Esophagus muscularis mucosa (tissue), 4 donors: ENCODE measurements at regions not wholly inside any gene's neighbourhood (a gene's known extent, or its start where the extent isn't known, plus 50 kb on each side); places are given as distances from the start of the nearest gene placed in this dataset.

Experiments used
- DNase-seq: peaks from one replicate; pipeline ENCODE4 v3.0.0-alpha.2; 2017; ENCODE audit errors: extremely low spot score
- H3K27ac ChIP-seq, 4 donors: fragments of 200-600 bp; sonication (generic); replicated peaks in 1 of 4; 1 replicate in 3 of 4; 2 replicates in 1 of 4; pipeline ENCODE4 v1.5.1; 2016 to 2019; ENCODE audit warnings: mild to moderate bottlenecking in 1 of 4
- H3K27me3 ChIP-seq, 4 donors: fragments of 200-600 bp; sonication (generic); one replicate each; pipeline versions ENCODE4 v1.5.1 to v1.6.0; 2016 to 2019
- H3K36me3 ChIP-seq, 4 donors: fragments of 200-600 bp; sonication (generic); one replicate each; pipeline ENCODE4 v1.5.1; 2016 to 2019
- H3K4me1 ChIP-seq, 4 donors: fragments of 200-600 bp; sonication (generic); one replicate each; pipeline ENCODE4 v1.5.1; 2016 to 2019
- H3K4me3 ChIP-seq, 4 donors: fragments of 200-600 bp; sonication (generic); 1 replicate in 2 of 4; 2 replicates in 2 of 4; pipeline ENCODE4 v1.5.1; 2016 to 2019; ENCODE audit warnings: mild to moderate bottlenecking in 4 of 4, moderate library complexity in 1 of 4
- H3K9me3 ChIP-seq, 4 donors: fragments of 200-600 bp; sonication (generic); 1 replicate in 3 of 4; 2 replicates in 1 of 4; pipeline ENCODE4 v1.5.1; 2016 to 2019
- CTCF ChIP-seq, 3 experiments: fragments of 200-600 bp in 2 of 3; fragments of 450-650 bp in 1 of 3; sonication (generic) in 2 of 3; IDR thresholded peaks; one replicate each; pipeline ENCODE4 v1.5.1; 2017 to 2019; ENCODE audit warnings: antibody characterized with exemption in 3 of 3, mild to moderate bottlenecking in 2 of 3, moderate library complexity in 1 of 3
- EP300 ChIP-seq: sonication (generic); formaldehyde crosslinking; IDR thresholded peaks from one replicate; pipeline ENCODE4 v1.6.1; 2017; ENCODE audit warnings: antibody characterized with exemption
- POLR2A ChIP-seq: fragments of 450-650 bp; IDR thresholded peaks from one replicate; pipeline ENCODE4 v1.6.1; 2017; ENCODE audit warnings: antibody characterized with exemption, moderate library complexity, mild to moderate bottlenecking, low read depth
- POLR2AphosphoS5 ChIP-seq, 2 donors: sonication (generic); formaldehyde crosslinking; IDR thresholded peaks; one replicate each; pipeline ENCODE4 v1.6.1; 2017; ENCODE audit warnings: antibody characterized with exemption in 2 of 2
- WGBS: methylation state at CpG from one replicate; pipeline ENCODE4 v1.1.5; 2018; 5-methylcytosine and 5-hydroxymethylcytosine counted together
- intact Hi-C: fragments of 100-400 bp; cut with DNase I; formaldehyde crosslinking; loops from one replicate; pipeline ENCODE4 v1.15.1; 2023

GRCh38 chr3:124562769-124563168, 167.5 kb upstream of the UMPS start:
- WGBS = 95% methylated on average over 14 of the region's 14 CpGs
- DNase-seq = no peak
- intact Hi-C loops = no loop called here
- H3K27me3 ChIP-seq = no peaks in the 10 kb centered on the region
- H3K36me3 ChIP-seq = peaks cover 0 to 5% (median 2%) of the 10 kb centered on the region in 4 donors
- no peak overlapping the region for H3K4me3 ChIP-seq
- H3K4me1 ChIP-seq = peaks cover 17 to 43% (median 40%) of the 10 kb centered on the region in 4 donors
- no peak for TF ChIP-seq CTCF (IDR thresholded peaks at IDR 0.05)
- no peak for TF ChIP-seq POLR2AphosphoS5 (IDR thresholded peaks at IDR 0.05)
- no peak for TF ChIP-seq POLR2A
- no peak for TF ChIP-seq EP300
- no peaks in the 10 kb centered on the region for H3K9me3 ChIP-seq
- no peak overlapping the region for H3K27ac ChIP-seq

DNA sequence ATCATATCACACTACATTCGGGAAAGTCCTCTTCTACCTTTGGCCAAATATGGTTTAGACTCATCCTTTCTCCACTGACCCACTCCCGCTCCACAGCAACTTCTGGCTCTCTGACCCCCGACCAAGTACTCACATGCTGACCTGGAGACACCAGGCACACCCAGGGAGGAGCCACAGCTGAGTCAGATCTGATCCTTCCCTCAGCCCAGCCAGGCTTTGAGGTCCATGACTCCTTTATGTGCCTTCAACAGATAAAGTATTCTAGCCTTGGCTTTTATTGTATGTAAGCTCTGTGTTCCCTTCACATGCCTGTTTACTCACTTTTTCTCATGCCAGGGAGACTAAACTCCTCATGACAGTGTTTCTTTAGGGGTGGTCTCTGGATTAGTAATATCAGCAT, 166.9 kb upstream of the UMPS start:
- WGBS = 83% methylated on average over 3 of the region's 3 CpGs
- no peak for TF ChIP-seq POLR2A
- no peak overlapping the region for H3K4me3 ChIP-seq
- H3K9me3 ChIP-seq = no peaks in the 10 kb centered on the region
- H3K27ac ChIP-seq = no peak overlapping the region
- no peaks in the 10 kb centered on the region for H3K27me3 ChIP-seq
- intact Hi-C loops = no loop called here
- no peak for DNase-seq
- H3K4me1 ChIP-seq = peaks cover 16 to 37% (median 33%) of the 10 kb centered on the region in 4 donors
- H3K36me3 ChIP-seq = peaks cover 0 to 5% (median 2%) of the 10 kb centered on the region in 4 donors

DNA sequence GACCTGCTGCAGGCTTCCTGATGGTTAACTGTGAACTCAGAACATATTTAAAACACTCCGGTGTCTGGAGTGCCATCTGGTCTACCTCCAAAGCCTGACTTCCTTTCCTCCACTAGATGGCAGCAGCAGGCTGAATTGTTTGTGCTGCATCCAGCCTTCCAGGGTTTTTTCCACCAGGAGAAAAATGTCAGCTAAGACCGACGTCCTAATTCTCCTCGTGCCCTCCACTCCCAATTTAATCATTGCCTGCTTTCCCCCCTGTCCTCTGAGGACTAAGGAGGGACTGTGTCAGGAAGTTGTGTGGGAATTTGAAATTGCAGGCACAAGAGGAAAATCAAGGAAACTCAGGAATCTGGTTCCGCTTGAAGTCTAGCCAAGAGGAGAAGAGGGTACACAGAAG, 165.2 kb upstream of the UMPS start:
- H3K27ac ChIP-seq = no peak overlapping the region
- no peaks in the 10 kb centered on the region for H3K9me3 ChIP-seq
- no peak for DNase-seq
- no peaks in the 10 kb centered on the region for H3K27me3 ChIP-seq
- no peak overlapping the region for H3K4me3 ChIP-seq
- peaks cover 8 to 21% (median 17%) of the 10 kb centered on the region in 4 donors for H3K4me1 ChIP-seq
- WGBS = 19% methylated on average over 5 of the region's 5 CpGs
- TF ChIP-seq POLR2A (no peak), POLR2AphosphoS5 (IDR thresholded peaks at IDR 0.05) (peak in 1 of 2 donors; percentile 34), EP300 (no peak), CTCF (IDR thresholded peaks at IDR 0.05) (peak; percentile 88 to 91 (median 89))
- intact Hi-C loops = loop anchor here (1.0 kb wide), 1 partner anchor 124 kb away; no protein-coding TSS in a partner anchor
- H3K36me3 ChIP-seq = peaks cover 0 to 5% (median 2%) of the 10 kb centered on the region in 4 donors

DNA sequence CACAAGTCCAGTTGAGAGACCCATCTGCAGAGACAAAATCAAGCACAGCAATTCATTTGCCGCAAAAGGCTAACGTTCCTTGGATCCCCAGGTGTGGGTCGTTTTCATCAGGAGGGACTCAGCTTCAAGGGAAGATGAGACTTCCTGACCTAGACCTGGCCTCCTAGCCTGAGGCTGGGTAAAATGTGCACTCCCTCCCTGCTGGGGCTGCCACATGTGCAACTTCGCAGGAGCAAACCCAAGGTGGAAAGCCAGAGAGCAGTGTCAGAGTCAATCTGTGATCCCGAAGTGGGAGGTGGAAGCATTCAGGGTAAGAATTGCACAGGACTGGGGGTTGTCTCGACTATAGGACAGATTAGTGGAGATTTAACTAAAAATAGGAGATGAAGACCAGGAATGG, 164.7 kb upstream of the UMPS start:
- Histone ChIP-seq H3K27me3 (no peaks in the 10 kb centered on the region), H3K4me1 (peaks cover 5 to 15% (median 12%) of the 10 kb centered on the region in 4 donors), H3K36me3 (peaks cover 0 to 5% (median 2%) of the 10 kb centered on the region in 4 donors), H3K27ac (no peak overlapping the region), H3K9me3 (no peaks in the 10 kb centered on the region), H3K4me3 (no peak overlapping the region)
- whole genome bisulfite sequencing = 61% methylated on average over 6 of the region's 6 CpGs
- intact Hi-C loops = loop anchor here (1.0 kb wide), 1 partner anchor 124 kb away; no protein-coding TSS in a partner anchor
- no peak for DNase-seq
- TF ChIP-seq CTCF (IDR thresholded peaks at IDR 0.05) (no peak), POLR2AphosphoS5 (IDR thresholded peaks at IDR 0.05) (no peak), POLR2A (no peak), EP300 (no peak)

DNA sequence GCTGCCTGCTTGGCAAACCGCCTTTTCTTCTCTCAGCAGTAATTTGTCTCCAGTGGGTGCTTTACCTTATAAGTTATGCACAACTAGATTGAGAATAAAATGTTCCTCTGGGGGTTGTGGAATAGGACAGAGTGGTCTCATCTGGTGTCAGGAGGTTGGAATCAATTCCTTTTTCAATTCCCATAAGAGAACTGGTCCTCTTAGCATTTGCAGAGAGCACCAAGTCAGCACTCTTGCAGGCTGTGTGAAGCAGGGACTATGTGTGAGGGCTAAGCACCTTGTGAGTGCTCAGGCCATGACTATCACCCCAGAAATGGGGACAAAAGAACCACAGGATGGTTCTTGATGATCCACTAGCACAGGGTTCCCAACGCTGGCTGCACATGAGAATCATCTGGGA, 163.6 kb upstream of the UMPS start:
- H3K4me3 ChIP-seq = no peak overlapping the region
- H3K9me3 ChIP-seq = no peaks in the 10 kb centered on the region
- H3K27ac ChIP-seq = no peak overlapping the region
- 86% methylated on average over 2 of the region's 2 CpGs for WGBS
- H3K27me3 ChIP-seq = no peaks in the 10 kb centered on the region
- intact Hi-C loops = no loop called here
- peaks cover 0 to 5% (median 2%) of the 10 kb centered on the region in 4 donors for H3K36me3 ChIP-seq
- no peak for DNase-seq
- TF ChIP-seq POLR2AphosphoS5 (IDR thresholded peaks at IDR 0.05) (no peak), POLR2A (no peak), EP300 (no peak), CTCF (IDR thresholded peaks at IDR 0.05) (no peak)
- H3K4me1 ChIP-seq = peaks cover 5 to 11% (median 7%) of the 10 kb centered on the region in 4 donors
